IMR-90 (cell line): ENCODE measurements at regions not wholly inside any gene's neighbourhood (a gene's known extent, or its start where the extent isn't known, plus 50 kb on each side); places are given as distances from the start of the nearest gene placed in this dataset.

Experiments used
- ATAC-seq: fragments of 200-7000 bp; cut with Tn5 transposase; 2 replicates; pipeline ENCODE4 v1.9.1; 2020; ENCODE audit warnings: low read depth, mild to moderate bottlenecking, moderate library complexity
- BruUV-seq: library from RNA; stranded (reverse); fragments of 400-500 nt; replicated peaks from 2 replicates; lab custom pipeline; 2021; lab: Mats Ljungman, UMichigan
- CTCF ChIA-PET: fragments of 300-600 bp; formaldehyde crosslinking; extraction: SDS; loops from one replicate; lab custom pipeline; 2021; ENCODE audit warnings: antibody characterized with exemption; lab: Yijun Ruan, JAX
- POLR2A ChIA-PET: fragments of 300-600 bp; sonication (Branson Sonifier 250); formaldehyde crosslinking; loops from one replicate; lab custom pipeline; 2022; ENCODE audit warnings: antibody characterized with exemption; ENCODE audit not compliant: unreplicated experiment; lab: Charles Lee
- DNase-seq: peaks from one replicate; pipeline ENCODE4 v3.0.0; 2013
- H2AFZ ChIP-seq: replicated peaks from 2 replicates; pipeline ENCODE3; 2013; ENCODE audit warnings: low read length, mild to moderate bottlenecking; ENCODE audit not compliant: poor library complexity
- H2AK5ac ChIP-seq: 2 replicates; pipeline ENCODE4 v1.6.1; 2013; ENCODE audit warnings: low read depth, low read length, inconsistent platforms
- H2AK9ac ChIP-seq: replicated peaks from 2 replicates; pipeline ENCODE3; 2013; ENCODE audit warnings: mild to moderate bottlenecking, low read depth, low read length, moderate library complexity; ENCODE audit not compliant: poor library complexity
- H2BK120ac ChIP-seq: 2 replicates; pipeline ENCODE4 v1.6.1; 2013; ENCODE audit warnings: low read depth, low read length, inconsistent platforms
- H2BK15ac ChIP-seq: 3 replicates; pipeline ENCODE4 v1.6.1; 2013; ENCODE audit warnings: low read depth, low read length, inconsistent platforms
- H2BK20ac ChIP-seq: 2 replicates; pipeline ENCODE4 v1.6.1; 2013; ENCODE audit warnings: low read depth, mild to moderate bottlenecking, inconsistent platforms, low read length, moderate library complexity
- H2BK5ac ChIP-seq: 2 replicates; pipeline ENCODE4 v1.6.1; 2013; ENCODE audit warnings: mild to moderate bottlenecking, low read depth, low read length, inconsistent platforms; ENCODE audit not compliant: poor library complexity, severe bottlenecking
- H3K14ac ChIP-seq: replicated peaks from 2 replicates; pipeline ENCODE4 v1.6.1; 2013; ENCODE audit warnings: low read depth, low read length, inconsistent platforms
- H3K18ac ChIP-seq: 2 replicates; pipeline ENCODE4 v1.6.1; 2013; ENCODE audit warnings: low read depth, low read length, control low read depth
- H3K23ac ChIP-seq: 2 replicates; pipeline ENCODE4 v1.6.1; 2013; ENCODE audit warnings: low read depth, low read length, inconsistent platforms
- H3K27ac ChIP-seq: 2 replicates; pipeline ENCODE4 v1.5.1; 2013; ENCODE audit warnings: mild to moderate bottlenecking, control low read depth, low read length; ENCODE audit not compliant: insufficient read depth
- H3K27me3 ChIP-seq: 2 replicates; pipeline ENCODE4 v1.6.1; 2013; ENCODE audit warnings: low read length; ENCODE audit not compliant: control insufficient read depth, insufficient read depth
- H3K36me3 ChIP-seq: 2 replicates; pipeline ENCODE4 v1.6.1; 2013; ENCODE audit warnings: low read length, mixed read lengths; ENCODE audit not compliant: control insufficient read depth, insufficient read depth
- H3K4ac ChIP-seq: 2 replicates; pipeline ENCODE4 v1.6.1; 2013; ENCODE audit warnings: low read depth, low read length, inconsistent platforms
- H3K4me1 ChIP-seq: 2 replicates; pipeline ENCODE4 v1.6.1; 2013; ENCODE audit warnings: low read length, mixed read lengths; ENCODE audit not compliant: control insufficient read depth, insufficient read depth
- H3K4me2 ChIP-seq: 2 replicates; pipeline ENCODE4 v1.6.1; 2013; ENCODE audit warnings: low read depth, mild to moderate bottlenecking, control low read depth, low read length, moderate library complexity
- H3K4me3 ChIP-seq: 2 replicates; pipeline ENCODE4 v1.5.1; 2013; ENCODE audit warnings: low read depth, mild to moderate bottlenecking, control low read depth, low read length, moderate library complexity; ENCODE audit not compliant: insufficient read depth
- H3K56ac ChIP-seq: 2 replicates; pipeline ENCODE4 v1.6.1; 2013; ENCODE audit warnings: low read length, inconsistent platforms; ENCODE audit not compliant: insufficient read depth; ENCODE audit errors: extremely low read depth
- H3K79me1 ChIP-seq, 2 experiments: 2 replicates each; pipeline ENCODE4 v1.6.1; 2013; ENCODE audit warnings: low read length in 2 of 2, inconsistent platforms in 1 of 2, low read depth in 1 of 2
- H3K9ac ChIP-seq: 2 replicates; pipeline ENCODE4 v1.6.1; 2013; ENCODE audit warnings: low read depth, low read length, control low read depth
- H3K9me1 ChIP-seq: 2 replicates; pipeline ENCODE4 v1.6.1; 2013; ENCODE audit warnings: low read length, inconsistent platforms; ENCODE audit not compliant: insufficient read depth
- H3K9me3 ChIP-seq: 2 replicates; pipeline ENCODE4 v1.6.1; 2013; ENCODE audit warnings: low read length; ENCODE audit not compliant: control insufficient read depth, insufficient read depth
- H4K20me1 ChIP-seq: 2 replicates; pipeline ENCODE4 v1.6.1; 2013; ENCODE audit warnings: low read length, inconsistent platforms; ENCODE audit not compliant: insufficient read depth
- H4K5ac ChIP-seq: 2 replicates; pipeline ENCODE4 v1.6.1; 2013; ENCODE audit warnings: mild to moderate bottlenecking, low read depth, low read length, control low read depth
- H4K8ac ChIP-seq, 2 experiments: 2 replicates each; pipeline ENCODE4 v1.6.1; 2013; ENCODE audit warnings: low read depth in 2 of 2, low read length in 2 of 2, control low read depth in 1 of 2, inconsistent platforms in 1 of 2
- H4K91ac ChIP-seq: 2 replicates; pipeline ENCODE4 v1.6.1; 2013; ENCODE audit warnings: low read depth, low read length, inconsistent platforms; ENCODE audit not compliant: insufficient read depth
- BHLHE40 ChIP-seq: fragments of 150-350 bp; IDR thresholded peaks from 2 replicates; pipeline ENCODE4 v1.6.1; 2016; ENCODE audit warnings: mild to moderate bottlenecking, low read depth, low read length
- CEBPB ChIP-seq: IDR thresholded peaks from 2 replicates; pipeline ENCODE4 v1.6.1; 2012; ENCODE audit warnings: low read depth, low read length, improper control_type of control experiment
- CHD1 ChIP-seq: IDR thresholded peaks from 2 replicates; pipeline ENCODE4 v1.6.1; 2012; ENCODE audit warnings: low read depth, low read length, improper control_type of control experiment
- CTCF ChIP-seq: conservative IDR thresholded peaks from 2 replicates; pipeline ENCODE4 v1.5.1; 2012; ENCODE audit warnings: mild to moderate bottlenecking, low read depth, low read length, improper control_type of control experiment
- ELK1 ChIP-seq: fragments of 150-350 bp; IDR thresholded peaks from 2 replicates; pipeline ENCODE4 v1.6.1; 2016; ENCODE audit warnings: low read depth, mild to moderate bottlenecking, low read length, moderate library complexity, borderline replicate concordance
- FOS ChIP-seq: fragments of 150-350 bp; IDR thresholded peaks from 2 replicates; pipeline ENCODE4 v1.6.1; 2016; ENCODE audit warnings: low read depth, low read length
- MAFK ChIP-seq: IDR thresholded peaks from 2 replicates; pipeline ENCODE4 v1.6.1; 2012; ENCODE audit warnings: low read depth, low read length, improper control_type of control experiment
- MAZ ChIP-seq: IDR thresholded peaks from 2 replicates; pipeline ENCODE4 v1.6.1; 2012; ENCODE audit warnings: low read depth, mild to moderate bottlenecking, low read length, improper control_type of control experiment, moderate library complexity, borderline replicate concordance
- MXI1 ChIP-seq: IDR thresholded peaks from 2 replicates; pipeline ENCODE4 v1.6.1; 2012; ENCODE audit warnings: low read depth, mild to moderate bottlenecking, low read length, moderate library complexity, borderline replicate concordance
- NFE2L2 ChIP-seq: fragments of 150-350 bp; IDR thresholded peaks from 2 replicates; pipeline ENCODE4 v1.6.1; 2016; ENCODE audit warnings: low read depth, mild to moderate bottlenecking, low read length
- POLR2A ChIP-seq: IDR thresholded peaks from 2 replicates; pipeline ENCODE4 v1.6.1; 2012; ENCODE audit warnings: mild to moderate bottlenecking, low read depth, low read length
- RAD21 ChIP-seq: IDR thresholded peaks from 2 replicates; pipeline ENCODE4 v1.6.1; 2012; ENCODE audit warnings: low read length, improper control_type of control experiment
- RCOR1 ChIP-seq: IDR thresholded peaks from 2 replicates; pipeline ENCODE4 v1.6.1; 2012; ENCODE audit warnings: mild to moderate bottlenecking, low read length, improper control_type of control experiment; ENCODE audit not compliant: insufficient replicate concordance
- SMC3 ChIP-seq: fragments of 150-350 bp; IDR thresholded peaks from 2 replicates; pipeline ENCODE4 v1.6.1; 2016; ENCODE audit warnings: low read depth, mild to moderate bottlenecking, antibody characterized with exemption, low read length, moderate library complexity
- USF2 ChIP-seq: fragments of 150-350 bp; IDR thresholded peaks from 2 replicates; pipeline ENCODE4 v1.6.1; 2017; ENCODE audit warnings: mild to moderate bottlenecking, antibody characterized with exemption, low read length, low read depth
- WGBS, 2 experiments: methylation state at CpG; one replicate each; pipeline versions ENCODE4 v1.1.5 to v1.1.7; 2013; ENCODE audit warnings: missing lambda C conversion rate in 2 of 2; ENCODE audit not compliant: insufficient read length in 1 of 2; ENCODE audit errors: extremely low coverage in 2 of 2; 5-methylcytosine and 5-hydroxymethylcytosine counted together
- dilution Hi-C: fragments of 300-500 bp; cut with HindIII; formaldehyde crosslinking; loops from one replicate; pipeline ENCODE4 v1.14.3; 2018; ENCODE audit warnings: low sequenced_read_pairs; ENCODE audit not compliant: unreplicated experiment
- in situ Hi-C: fragments of 300-500 bp; cut with MboI; formaldehyde crosslinking; loops from 3 replicates; pipeline ENCODE4 v1.14.3; 2019; ENCODE audit warnings: low sequenced_read_pairs, inconsistent platforms, mixed read lengths
- intact Hi-C: fragments of 100-400 bp; cut with micrococcal nuclease; formaldehyde crosslinking; loops from 2 replicates; pipeline ENCODE4 v1.10.0; 2022

- Histone ChIP-seq H3K4me3 (no peak overlapping the region), H3K4me1 (peaks cover 2% of the 10 kb centered on the region; the same call in 1 of the 2 replicates), H2AK9ac (no peak overlapping the region), H3K14ac (peak overlapping the region; percentile 79), H3K79me1 (no peaks in the 10 kb centered on the region), H3K27me3 (no peaks in the 10 kb centered on the region), H3K9me1 (no peaks in the 10 kb centered on the region; the same call in 1 of the 2 replicates), H2BK15ac (peak overlapping the region; percentile 94; the same call in 2 of the 3 replicates), H4K8ac (peak overlapping the region in 1 of 2 experiments; percentile 72; a peak in 2 of 4 replicates), H3K9me3 (no peaks in the 10 kb centered on the region), H3K9ac (no peak overlapping the region), H2AFZ (peak overlapping the region; percentile 65), H2AK5ac (peak overlapping the region; percentile 69), H4K20me1 (no peaks in the 10 kb centered on the region), H3K56ac (no peak overlapping the region), H3K27ac (no peak overlapping the region), H2BK5ac (no peak overlapping the region), H2BK20ac (peak overlapping the region; percentile 87), H3K4ac (peak overlapping the region; percentile 72; the same call in 1 of the 2 replicates), H4K5ac (peak overlapping the region; percentile 57; the same call in 1 of the 2 replicates), H3K23ac (peak overlapping the region; percentile 45; the same call in 1 of the 2 replicates), H3K36me3 (no peaks in the 10 kb centered on the region; the same call in 1 of the 2 replicates), H3K4me2 (no peak overlapping the region), H2BK120ac (peak overlapping the region; percentile 92), H3K18ac (peak overlapping the region; percentile 92; the same call in 1 of the 2 replicates), H4K91ac (peak overlapping the region; percentile 83; the same call in 1 of the 2 replicates)
- ChIA-PET POLR2A (no interaction called here), CTCF (no interaction called here)
- ATAC-seq = no peak
- dilution Hi-C loops = no loop called here
- no CpG with 5 or more reads among the region's 3 CpGs for WGBS, 2 experiments
- DNase-seq = peak; percentile 58
- in situ Hi-C loops = no loop called here
- BruUV-seq = no TSS peak
- intact Hi-C loops = no loop called here
- TF ChIP-seq CTCF (no peak), BHLHE40 (0 out of 2 replicates have a peak, but pooled peaks have one; percentile 11), NFE2L2 (peak; percentile 98), RCOR1 (no peak), MAZ (no peak), SMC3 (no peak), MXI1 (no peak), CHD1 (no peak), CEBPB (no peak; the same call in 1 of the 2 replicates), RAD21 (no peak), FOS (peak; percentile 70), USF2 (no peak), MAFK (peak; percentile 94), POLR2A (no peak), ELK1 (no peak)
Observed at GRCh38 chr6:105522626-105523322, 119.9 kb upstream of the PREP start.
